ENCODE measurements at regions not wholly inside any gene's neighbourhood (a gene's known extent, or its start where the extent isn't known, plus 50 kb on each side); places are given as distances from the start of the nearest gene placed in this dataset.
"Not testable (repeated sequence)": the region's sequence is repeated elsewhere in the genome, so short reads cannot be mapped to it uniquely, and the experiment has no call there.

- no peak for DNase-seq (ENCODE audit: low read depth)
These were observed 74.6 kb downstream of the UTRN start for GRCh38 chr6:144359783-144360182.

GRCh38 chr6:144360401-144360800, 75.3 kb downstream of the UTRN start:
- no peak for DNase-seq (ENCODE audit: low read depth)

- DNase-seq (ENCODE audit: low read depth), result no peak
These were observed 75.9 kb downstream of the UTRN start for GRCh38 chr6:144361016-144361415.

GRCh38 chr6:144362042-144363018, 77.2 kb downstream of the UTRN start:
- DNase-seq (ENCODE audit: low read depth), result no peak

- no peak for DNase-seq (ENCODE audit: low read depth)
These were observed 79.1 kb downstream of the UTRN start for GRCh38 chr6:144364208-144364720.

GRCh38 chr6:144364782-144365181, 79.6 kb downstream of the UTRN start:
- no peak for DNase-seq (ENCODE audit: low read depth)

GRCh38 chr6:144365271-144365670, 80.1 kb downstream of the UTRN start:
- DNase-seq (ENCODE audit: low read depth), result no peak

GRCh38 chr6:144369696-144370095, 84.6 kb downstream of the UTRN start:
- not testable (repeated sequence) for DNase-seq (ENCODE audit: low read depth)

- no peak for DNase-seq (ENCODE audit: low read depth)
These were observed 87.0 kb downstream of the UTRN start for GRCh38 chr6:144372116-144372515.

- no peak for DNase-seq (ENCODE audit: low read depth)
These were observed 87.8 kb downstream of the UTRN start for GRCh38 chr6:144372611-144373594.

GRCh38 chr6:144374525-144374924, 89.4 kb downstream of the UTRN start:
- DNase-seq (ENCODE audit: low read depth), result not testable (repeated sequence)

- DNase-seq (ENCODE audit: low read depth), result no peak
These were observed 92.6 kb downstream of the UTRN start for GRCh38 chr6:144377586-144378210.

GRCh38 chr6:144378437-144378836, 93.3 kb downstream of the UTRN start:
- no peak for DNase-seq (ENCODE audit: low read depth)

- DNase-seq (ENCODE audit: low read depth), result no peak
These were observed 94.2 kb downstream of the UTRN start for GRCh38 chr6:144379356-144379755.

- not testable (repeated sequence) for DNase-seq (ENCODE audit: low read depth)
These were observed 96.4 kb downstream of the UTRN start for GRCh38 chr6:144381499-144381898.

GRCh38 chr6:144383336-144383735, 98.2 kb downstream of the UTRN start:
- DNase-seq (ENCODE audit: low read depth), result no peak

- DNase-seq (ENCODE audit: low read depth), result no peak
These were observed 99.3 kb downstream of the UTRN start for GRCh38 chr6:144384427-144384826.

GRCh38 chr6:144389474-144389873, 104.3 kb downstream of the UTRN start:
- not testable (repeated sequence) for DNase-seq (ENCODE audit: low read depth)

GRCh38 chr6:144390202-144390601, 105.1 kb downstream of the UTRN start:
- DNase-seq (ENCODE audit: low read depth), result no peak

GRCh38 chr6:144390886-144391285, 105.8 kb downstream of the UTRN start:
- DNase-seq (ENCODE audit: low read depth), result no peak

- DNase-seq (ENCODE audit: low read depth), result no peak
These were observed 107.4 kb downstream of the UTRN start for GRCh38 chr6:144392536-144392935.

- DNase-seq (ENCODE audit: low read depth), result no peak
These were observed 109.1 kb downstream of the UTRN start for GRCh38 chr6:144394210-144394609.
